ENCODE measurements at regions not wholly inside any gene's neighbourhood (a gene's known extent, or its start where the extent isn't known, plus 50 kb on each side); places are given as distances from the start of the nearest gene placed in this dataset.

- TF ChIP-seq CTCF (IDR thresholded peaks at IDR 0.05) (no peak), POLR2AphosphoS5 (IDR thresholded peaks at IDR 0.05) (no peak), POLR2A (IDR thresholded peaks at IDR 0.05) (no peak)
- no peak overlapping the region for H3K27ac ChIP-seq
- no peaks in the 10 kb centered on the region for H3K27me3 ChIP-seq (replicated peaks; ENCODE audit: insufficient read depth)
- H3K4me3 ChIP-seq: no peak overlapping the region
- H3K4me1 ChIP-seq (replicated peaks): no peaks in the 10 kb centered on the region
- WGBS: 92% methylated on average over 2 of the region's 2 CpGs
- no peak for DNase-seq (ENCODE audit: low spot score)
- H3K9me3 ChIP-seq: no peaks in the 10 kb centered on the region
- intact Hi-C loops (cut with DNase I): no loop called here
- no peaks in the 10 kb centered on the region for H3K36me3 ChIP-seq
Observed at GRCh38 chr4:23232987-23233386, 540.2 kb downstream of the GBA3 start.

DNA sequence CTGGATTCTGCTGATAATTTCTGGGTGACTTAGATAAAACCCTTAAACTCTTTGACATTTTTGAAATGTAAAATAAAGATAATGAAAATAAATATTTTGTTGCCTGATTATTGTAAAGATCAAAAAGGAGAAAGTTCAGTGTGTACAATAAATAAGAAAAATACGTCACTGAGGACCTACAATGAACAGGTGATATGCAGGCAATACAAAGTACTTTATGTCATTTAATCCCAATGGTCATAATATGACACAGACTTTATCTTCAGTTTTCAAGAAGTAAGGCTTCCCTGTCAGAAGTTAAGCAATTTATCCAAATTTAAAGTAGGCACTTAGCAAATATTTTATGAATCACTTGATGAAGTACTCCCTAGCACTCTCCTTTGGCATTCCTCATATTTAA, 532.8 kb downstream of the GBA3 start:
- H3K27ac ChIP-seq: no peak overlapping the region
- no peaks in the 10 kb centered on the region for H3K4me1 ChIP-seq (replicated peaks)
- H3K27me3 ChIP-seq (replicated peaks; ENCODE audit: insufficient read depth): no peaks in the 10 kb centered on the region
- TF ChIP-seq CTCF (IDR thresholded peaks at IDR 0.05) (no peak), POLR2AphosphoS5 (IDR thresholded peaks at IDR 0.05) (no peak), POLR2A (IDR thresholded peaks at IDR 0.05) (no peak)
- no peak for DNase-seq (ENCODE audit: low spot score)
- H3K4me3 ChIP-seq: no peak overlapping the region
- no peaks in the 10 kb centered on the region for H3K9me3 ChIP-seq
- WGBS: 53% methylated on average over 1 of the region's 1 CpG
- intact Hi-C loops (cut with DNase I): no loop called here
- H3K36me3 ChIP-seq: no peaks in the 10 kb centered on the region

DNA sequence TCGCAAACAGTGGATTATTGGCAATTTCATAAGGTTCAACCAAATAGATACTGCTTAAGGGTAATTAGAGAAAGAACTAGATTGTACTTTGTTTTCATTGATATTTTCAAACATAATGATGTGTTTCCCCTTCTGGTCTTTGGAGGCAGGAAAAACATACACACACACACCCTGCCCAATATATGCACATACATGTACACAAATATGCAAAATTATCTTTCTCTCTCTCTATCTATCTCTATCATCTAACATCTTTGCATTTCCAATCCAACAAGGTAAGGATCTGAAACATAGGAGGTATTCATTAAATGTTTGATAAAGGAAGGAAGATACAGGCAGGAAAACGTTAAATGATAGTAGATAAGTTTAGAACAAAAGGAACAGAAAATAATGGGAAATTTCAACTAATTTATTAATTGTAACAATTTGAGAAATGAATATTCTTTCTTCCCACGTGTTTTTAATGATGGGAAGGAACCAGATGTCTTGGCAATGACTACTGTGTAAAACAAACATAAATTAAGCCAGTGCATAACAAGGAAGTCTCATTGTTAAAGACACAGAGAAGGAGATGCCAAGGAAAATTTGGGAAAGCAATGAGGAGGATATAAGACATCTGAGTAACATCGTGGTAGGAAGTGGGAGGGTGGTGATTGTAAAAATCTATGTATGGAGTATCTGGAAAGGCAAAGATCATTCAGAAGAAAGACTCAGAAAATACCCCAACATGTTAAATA, 532.1 kb downstream of the GBA3 start:
- Histone ChIP-seq H3K9me3 (no peaks in the 10 kb centered on the region), H3K27ac (no peak overlapping the region), H3K4me1 (replicated peaks) (no peaks in the 10 kb centered on the region), H3K36me3 (no peaks in the 10 kb centered on the region), H3K27me3 (replicated peaks; ENCODE audit: insufficient read depth) (no peaks in the 10 kb centered on the region), H3K4me3 (no peak overlapping the region)
- intact Hi-C loops (cut with DNase I): no loop called here
- 48% methylated on average over 4 of the region's 4 CpGs for WGBS
- TF ChIP-seq POLR2AphosphoS5 (IDR thresholded peaks at IDR 0.05): no peak
- TF ChIP-seq POLR2A (IDR thresholded peaks at IDR 0.05): no peak
- TF ChIP-seq CTCF (IDR thresholded peaks at IDR 0.05): no peak
- no peak for DNase-seq (ENCODE audit: low spot score)

- TF ChIP-seq POLR2AphosphoS5 (IDR thresholded peaks at IDR 0.05) (no peak), CTCF (IDR thresholded peaks at IDR 0.05) (no peak), POLR2A (IDR thresholded peaks at IDR 0.05) (no peak)
- Histone ChIP-seq H3K4me1 (replicated peaks) (no peaks in the 10 kb centered on the region), H3K27ac (no peak overlapping the region), H3K36me3 (no peaks in the 10 kb centered on the region), H3K4me3 (no peak overlapping the region), H3K9me3 (no peaks in the 10 kb centered on the region), H3K27me3 (replicated peaks; ENCODE audit: insufficient read depth) (no peaks in the 10 kb centered on the region)
- WGBS: 68% methylated on average over 2 of the region's 2 CpGs
- no peak for DNase-seq (ENCODE audit: low spot score)
- intact Hi-C loops (cut with DNase I): no loop called here
Observed at GRCh38 chr4:23220911-23221310, 528.2 kb downstream of the GBA3 start.

DNA sequence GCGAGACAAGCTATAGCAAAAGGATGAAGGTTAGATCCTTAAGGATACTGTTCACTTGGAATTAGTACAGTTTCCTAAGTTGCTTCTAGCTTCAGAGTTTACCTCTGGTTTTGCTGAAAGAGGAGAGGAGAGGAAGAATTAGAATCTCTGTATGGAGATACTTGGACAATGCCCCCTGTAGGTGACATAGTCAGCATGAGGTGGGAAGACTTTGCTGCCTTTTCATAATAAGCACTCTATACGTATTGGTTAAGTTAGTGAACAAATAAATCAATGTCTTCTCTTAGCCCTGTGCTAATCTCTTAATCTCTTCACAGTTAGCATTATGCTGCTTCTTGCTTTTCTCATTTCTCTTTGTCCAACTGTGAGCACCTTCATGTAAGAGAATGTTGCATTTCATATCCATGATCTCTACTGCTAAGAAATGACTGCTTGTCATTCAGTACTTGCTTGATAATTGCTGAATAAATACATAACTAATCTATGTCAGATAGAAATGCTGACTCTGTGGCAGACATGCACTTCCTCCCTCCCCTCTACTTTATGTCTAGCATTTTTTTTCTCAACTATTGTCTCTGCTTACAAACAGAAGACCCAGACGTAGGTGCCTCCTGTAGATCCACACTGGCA, 527.2 kb downstream of the GBA3 start:
- Histone ChIP-seq H3K27ac (no peak overlapping the region), H3K36me3 (no peaks in the 10 kb centered on the region)

More for the DNA sequence above, 527.2 kb downstream of the GBA3 start:
- DNase-seq (ENCODE audit: low spot score): no peak
- no peak overlapping the region for H3K4me3 ChIP-seq
- 49% methylated on average over 3 of the region's 3 CpGs for WGBS
- intact Hi-C loops (cut with DNase I): no loop called here
- H3K27me3 ChIP-seq (replicated peaks; ENCODE audit: insufficient read depth): no peaks in the 10 kb centered on the region
- TF ChIP-seq POLR2AphosphoS5 (IDR thresholded peaks at IDR 0.05): no peak
- no peaks in the 10 kb centered on the region for H3K4me1 ChIP-seq (replicated peaks)
- no peaks in the 10 kb centered on the region for H3K9me3 ChIP-seq

All from prostate gland (tissue), 2 donors.